H1 (cell line): ENCODE measurements at regions not wholly inside any gene's neighbourhood (a gene's known extent, or its start where the extent isn't known, plus 50 kb on each side); places are given as distances from the start of the nearest gene placed in this dataset.

Source experiments
- CTCF ChIA-PET: fragments of 300-600 bp; sonication (Branson Sonifier 250); formaldehyde crosslinking; loops from one replicate; lab custom pipeline; 2021; ENCODE audit not compliant: partially characterized antibody; lab: Charles Lee
- POLR2A ChIA-PET: fragments of 300-600 bp; sonication (Branson Sonifier 250); formaldehyde crosslinking; loops from one replicate; lab custom pipeline; 2021; ENCODE audit warnings: inconsistent platforms; ENCODE audit not compliant: partially characterized antibody; lab: Charles Lee
- DNase-seq, 2 experiments: peaks; one replicate each; pipeline versions ENCODE4 v3.0.0 to v3.0.0-alpha.2; 2010 to 2022; ENCODE audit warnings: low spot score in 2 of 2, low read depth in 1 of 2, mixed read lengths in 1 of 2
- FAIRE-seq: peaks from 2 replicates; lab custom pipeline; 2011; peaks lifted over from hg19 to GRCh38; lab: Jason Lieb, UNC
- H2AFZ ChIP-seq: 2 replicates; pipeline ENCODE4 v1.8.1; 2012; ENCODE audit warnings: low read length, inconsistent platforms
- H2AK5ac ChIP-seq: 2 replicates; pipeline ENCODE4 v1.6.1; 2013; ENCODE audit warnings: low read depth, low read length
- H2BK120ac ChIP-seq: replicated peaks from 2 replicates; pipeline ENCODE3; 2013; ENCODE audit warnings: low read depth, low read length, inconsistent platforms
- H2BK12ac ChIP-seq: 2 replicates; pipeline ENCODE4 v1.6.1; 2013; ENCODE audit warnings: low read depth, low read length
- H2BK15ac ChIP-seq: 2 replicates; pipeline ENCODE4 v1.6.1; 2013; ENCODE audit warnings: low read length
- H2BK20ac ChIP-seq: 2 replicates; pipeline ENCODE4 v1.6.1; 2013; ENCODE audit warnings: low read length
- H2BK5ac ChIP-seq: 2 replicates; pipeline ENCODE4 v1.6.1; 2013; ENCODE audit warnings: low read depth, low read length
- H3K14ac ChIP-seq: 2 replicates; pipeline ENCODE4 v1.6.1; 2013; ENCODE audit warnings: inconsistent platforms; ENCODE audit not compliant: insufficient read length
- H3K18ac ChIP-seq: 2 replicates; pipeline ENCODE4 v1.6.1; 2013; ENCODE audit warnings: low read length; ENCODE audit errors: extremely low read depth
- H3K23ac ChIP-seq: 2 replicates; pipeline ENCODE4 v1.6.1; 2013; ENCODE audit warnings: inconsistent platforms; ENCODE audit not compliant: insufficient read length
- H3K23me2 ChIP-seq: 2 replicates; pipeline ENCODE4 v1.6.1; 2013; ENCODE audit warnings: low read depth, low read length
- H3K27ac ChIP-seq: 2 replicates; pipeline ENCODE4 v1.6.1; 2011; ENCODE audit warnings: low read depth, low read length, inconsistent platforms
- H3K27me3 ChIP-seq, 4 experiments: replicated peaks in 1 of 4; 1 replicate in 1 of 4; 2 replicates in 3 of 4; pipeline versions ENCODE4 v1.6.1 to v1.8.1; 2011 to 2013; ENCODE audit warnings: low read length in 3 of 4, mild to moderate bottlenecking in 3 of 4, inconsistent platforms in 2 of 4, mixed read lengths in 2 of 4, moderate library complexity in 1 of 4; ENCODE audit not compliant: control insufficient read depth in 3 of 4, insufficient read depth in 3 of 4; ENCODE audit errors: extremely low read depth in 1 of 4
- H3K36me3 ChIP-seq, 4 experiments: 2 replicates each; pipeline versions ENCODE4 v1.6.1 to v1.8.1; 2011 to 2013; ENCODE audit warnings: mild to moderate bottlenecking in 4 of 4, low read length in 3 of 4, moderate library complexity in 2 of 4, control low read depth in 1 of 4, inconsistent platforms in 1 of 4; ENCODE audit not compliant: insufficient read depth in 4 of 4, control insufficient read depth in 2 of 4
- H3K4ac ChIP-seq: replicated peaks from 2 replicates; pipeline ENCODE3; 2013; ENCODE audit warnings: low read length, low read depth, mixed read lengths, inconsistent platforms; ENCODE audit not compliant: insufficient read length
- H3K4me1 ChIP-seq, 4 experiments: replicated peaks in 1 of 4; 1 replicate in 1 of 4; 2 replicates in 3 of 4; pipeline versions ENCODE4 v1.6.1 to v1.8.1; 2011 to 2013; ENCODE audit warnings: low read length in 3 of 4, inconsistent platforms in 2 of 4, mixed read lengths in 1 of 4; ENCODE audit not compliant: insufficient read depth in 4 of 4, control insufficient read depth in 3 of 4
- H3K4me2 ChIP-seq, 2 experiments: 2 replicates each; pipeline versions ENCODE4 v1.6.1 to v1.8.1; 2011 to 2013; ENCODE audit warnings: low read depth in 2 of 2, low read length in 2 of 2, control low read depth in 1 of 2, inconsistent platforms in 1 of 2, mild to moderate bottlenecking in 1 of 2; ENCODE audit not compliant: insufficient read depth in 1 of 2
- H3K4me3 ChIP-seq, 4 experiments: fragments of 200-600, 300-600 bp in 1 of 4; sonication (generic), shearing (Covaris generic), sonication (Bioruptor Twin) in 1 of 4; 2 replicates each; pipeline versions ENCODE4 v1.5.1 to v1.8.1; 2011 to 2016; ENCODE audit warnings: low read length in 4 of 4, low read depth in 3 of 4, control low read depth in 2 of 4, inconsistent platforms in 2 of 4, mild to moderate bottlenecking in 2 of 4, mixed read lengths in 1 of 4, moderate library complexity in 1 of 4; ENCODE audit not compliant: insufficient read depth in 2 of 4; ENCODE audit errors: extremely low read depth in 1 of 4
- H3K56ac ChIP-seq: replicated peaks from 2 replicates; pipeline ENCODE3; 2013; ENCODE audit warnings: low read depth, mild to moderate bottlenecking, mixed read lengths, low read length, inconsistent platforms; ENCODE audit not compliant: insufficient read length
- H3K79me1 ChIP-seq: 2 replicates; pipeline ENCODE4 v1.6.1; 2013; ENCODE audit warnings: low read depth, low read length, control low read depth
- H3K79me2 ChIP-seq, 2 experiments: 2 replicates each; pipeline versions ENCODE4 v1.6.1 to v1.8.1; 2012 to 2013; ENCODE audit warnings: low read length in 2 of 2, mild to moderate bottlenecking in 2 of 2, inconsistent platforms in 1 of 2; ENCODE audit not compliant: insufficient read depth in 2 of 2, control insufficient read depth in 1 of 2
- H3K9ac ChIP-seq, 4 experiments: replicated peaks in 1 of 4; 1 replicate in 1 of 4; 2 replicates in 3 of 4; pipeline versions ENCODE4 v1.6.1 to v1.8.1; 2011 to 2013; ENCODE audit warnings: low read depth in 3 of 4, low read length in 3 of 4, control low read depth in 2 of 4, mild to moderate bottlenecking in 2 of 4, moderate library complexity in 2 of 4, inconsistent platforms in 1 of 4; ENCODE audit errors: extremely low read depth in 1 of 4
- H3K9me3 ChIP-seq, 2 experiments: 2 replicates each; pipeline versions ENCODE4 v1.6.1 to v1.8.1; 2012 to 2013; ENCODE audit warnings: mild to moderate bottlenecking in 2 of 2, moderate library complexity in 2 of 2, control low read depth in 1 of 2, inconsistent platforms in 1 of 2, low read depth in 1 of 2, low read length in 1 of 2, mixed read lengths in 1 of 2; ENCODE audit not compliant: insufficient read depth in 2 of 2
- H4K20me1 ChIP-seq, 2 experiments: replicated peaks in 1 of 2; 2 replicates each; pipeline versions ENCODE3 to v1.8.1; 2011 to 2013; ENCODE audit warnings: inconsistent platforms in 2 of 2, low read length in 2 of 2, mild to moderate bottlenecking in 1 of 2; ENCODE audit not compliant: insufficient read depth in 2 of 2, control insufficient read depth in 1 of 2
- H4K5ac ChIP-seq: 2 replicates; pipeline ENCODE4 v1.6.1; 2013; ENCODE audit warnings: low read length, low read depth, mixed read lengths, inconsistent platforms; ENCODE audit not compliant: insufficient read length
- H4K8ac ChIP-seq: 2 replicates; pipeline ENCODE4 v1.8.0; 2013; ENCODE audit warnings: mild to moderate bottlenecking, moderate library complexity, low read length, inconsistent platforms; ENCODE audit not compliant: insufficient read depth; ENCODE audit errors: extremely low read depth
- H4K91ac ChIP-seq: replicated peaks from 2 replicates; pipeline ENCODE3; 2013; ENCODE audit warnings: low read length, mixed read lengths, inconsistent platforms; ENCODE audit not compliant: insufficient read length
- CEBPB ChIP-seq: IDR thresholded peaks from 2 replicates; pipeline ENCODE4 v1.6.1; 2012; ENCODE audit warnings: low read depth, low read length
- CTBP2 ChIP-seq: IDR thresholded peaks from 2 replicates; pipeline ENCODE4 v1.7.0; 2011; ENCODE audit warnings: borderline replicate concordance, mild to moderate bottlenecking, moderate library complexity, mixed read lengths, low read length; ENCODE audit not compliant: insufficient read depth, insufficient read length
- MAFK ChIP-seq: IDR thresholded peaks from 2 replicates; pipeline ENCODE4 v1.6.1; 2012; ENCODE audit warnings: low read depth, mild to moderate bottlenecking, improper control_type of control experiment, low read length
- POLR2AphosphoS5 ChIP-seq: IDR thresholded peaks from 2 replicates; pipeline ENCODE4 v1.6.1; 2011; ENCODE audit warnings: low read depth, low read length
- SIX5 ChIP-seq: IDR thresholded peaks from 2 replicates; pipeline ENCODE4 v1.6.1; 2011; ENCODE audit warnings: mild to moderate bottlenecking, low read depth, low read length
- USF2 ChIP-seq: IDR thresholded peaks from 2 replicates; pipeline ENCODE4 v1.6.1; 2011; ENCODE audit warnings: low read length, improper control_type of control experiment
- WGBS, 2 experiments: shearing (Covaris generic) in 1 of 2; methylation state at CpG; one replicate each; pipeline versions ENCODE4 v1.1.6 to v1.1.7; 2013 to 2015; ENCODE audit warnings: low lambda C conversion rate in 2 of 2, mixed read lengths in 2 of 2, inconsistent platforms in 1 of 2, low coverage in 1 of 2, missing lambda C conversion rate in 1 of 2; ENCODE audit not compliant: insufficient replicate concordance in 2 of 2, insufficient coverage in 1 of 2, insufficient read length in 1 of 2; ENCODE audit errors: extremely low coverage in 1 of 2, missing lambda C conversion rate in 1 of 2; 5-methylcytosine and 5-hydroxymethylcytosine counted together

GRCh38 chr11:69582756-69583467 is 58.0 kb upstream of the CCND1 start:
- TF ChIP-seq MAFK (no peak), CTBP2 (no peak), CEBPB (no peak), POLR2AphosphoS5 (no peak), USF2 (no peak), SIX5 (no peak)
- TF ChIP-seq, all 59 proteins: peak for 0
- Histone ChIP-seq H4K20me1 (no peaks in the 10 kb centered on the region), H3K4ac (no peak overlapping the region), H3K4me2 (no peak overlapping the region), H3K79me1 (no peaks in the 10 kb centered on the region), H3K27me3 (no peaks in the 10 kb centered on the region), H3K14ac (no peak overlapping the region), H3K56ac (no peak overlapping the region), H2BK20ac (no peak overlapping the region), H2BK15ac (no peak overlapping the region), H2BK12ac (no peak overlapping the region), H3K27ac (no peak overlapping the region), H4K5ac (no peak overlapping the region), H3K36me3 (no peaks in the 10 kb centered on the region), H3K9ac (no peak overlapping the region), H3K4me3 (no peak overlapping the region), H3K79me2 (no peaks in the 10 kb centered on the region), H3K23ac (no peak overlapping the region), H3K4me1 (no peaks in the 10 kb centered on the region), H2BK5ac (no peak overlapping the region), H4K8ac (no peak overlapping the region), H4K91ac (no peak overlapping the region), H3K23me2 (no peaks in the 10 kb centered on the region), H2AK5ac (no peak overlapping the region), H3K18ac (no peak overlapping the region), H3K9me3 (no peaks in the 10 kb centered on the region), H2AFZ (no peak overlapping the region), H2BK120ac (no peak overlapping the region)
- ChIA-PET POLR2A (interaction anchor here (0.5 kb wide), 1 partner anchor 128 kb away, joined by 4 read pairs; no protein-coding TSS in a partner anchor), CTCF (no interaction called here)
- 83% methylated on average over 5 of the region's 5 CpGs; no CpG with 5 or more reads in 1 of the 2 experiments for WGBS, 2 experiments
- DNase-seq (no peak), FAIRE-seq (no peak)
